ENCODE measurements at regions not wholly inside any gene's neighbourhood (a gene's known extent, or its start where the extent isn't known, plus 50 kb on each side); places are given as distances from the start of the nearest gene placed in this dataset.

- H3K27me3 ChIP-seq (replicated peaks; ENCODE audit: control insufficient read depth, insufficient read depth, low read length), result no peaks in the 10 kb centered on the region
- TF ChIP-seq CTCF (IDR thresholded peaks at IDR 0.05; ENCODE audit: insufficient read depth, low read length, poor library complexity, severe bottlenecking), result no peak
- DNase-seq (ENCODE audit: extremely low read depth, insufficient read length), result no peak
- no peaks in the 10 kb centered on the region for H3K36me3 ChIP-seq (ENCODE audit: control insufficient read depth, insufficient read depth, low read length)
- no peak overlapping the region for H3K4me3 ChIP-seq (replicated peaks; ENCODE audit: low read depth, low read length)
Observed at GRCh38 chr13:75938811-75939560, 302.9 kb downstream of the LMO7 start.

GRCh38 chr13:75936791-75937190 is 300.7 kb downstream of the LMO7 start:
- H3K36me3 ChIP-seq (ENCODE audit: control insufficient read depth, insufficient read depth, low read length), result no peaks in the 10 kb centered on the region
- H3K4me3 ChIP-seq (replicated peaks; ENCODE audit: low read depth, low read length), result no peak overlapping the region
- DNase-seq (ENCODE audit: extremely low read depth, insufficient read length), result no peak
- H3K27me3 ChIP-seq (replicated peaks; ENCODE audit: control insufficient read depth, insufficient read depth, low read length), result no peaks in the 10 kb centered on the region
- TF ChIP-seq CTCF (IDR thresholded peaks at IDR 0.05; ENCODE audit: insufficient read depth, low read length, poor library complexity, severe bottlenecking), result no peak

GRCh38 chr13:75935805-75936204 is 299.7 kb downstream of the LMO7 start:
- DNase-seq (ENCODE audit: extremely low read depth, insufficient read length), result no peak
- no peaks in the 10 kb centered on the region for H3K27me3 ChIP-seq (replicated peaks; ENCODE audit: control insufficient read depth, insufficient read depth, low read length)
- H3K4me3 ChIP-seq (replicated peaks; ENCODE audit: low read depth, low read length), result no peak overlapping the region
- TF ChIP-seq CTCF (IDR thresholded peaks at IDR 0.05; ENCODE audit: insufficient read depth, low read length, poor library complexity, severe bottlenecking), result no peak
- H3K36me3 ChIP-seq (ENCODE audit: control insufficient read depth, insufficient read depth, low read length), result no peaks in the 10 kb centered on the region

GRCh38 chr13:75934889-75935288 is 298.8 kb downstream of the LMO7 start:
- no peak overlapping the region for H3K4me3 ChIP-seq (replicated peaks; ENCODE audit: low read depth, low read length)
- no peak for TF ChIP-seq CTCF (IDR thresholded peaks at IDR 0.05; ENCODE audit: insufficient read depth, low read length, poor library complexity, severe bottlenecking)

GRCh38 chr13:75932636-75933035 is 296.5 kb downstream of the LMO7 start:
- Histone ChIP-seq H3K27me3 (replicated peaks; ENCODE audit: control insufficient read depth, insufficient read depth, low read length) (no peaks in the 10 kb centered on the region), H3K4me3 (replicated peaks; ENCODE audit: low read depth, low read length) (no peak overlapping the region), H3K36me3 (ENCODE audit: control insufficient read depth, insufficient read depth, low read length) (no peaks in the 10 kb centered on the region)
- no peak for TF ChIP-seq CTCF (IDR thresholded peaks at IDR 0.05; ENCODE audit: insufficient read depth, low read length, poor library complexity, severe bottlenecking)
- DNase-seq (ENCODE audit: extremely low read depth, insufficient read length), result no peak

More at GRCh38 chr13:75934889-75935288, 298.8 kb downstream of the LMO7 start:
- DNase-seq (ENCODE audit: extremely low read depth, insufficient read length), result no peak
- no peaks in the 10 kb centered on the region for H3K27me3 ChIP-seq (replicated peaks; ENCODE audit: control insufficient read depth, insufficient read depth, low read length)
- H3K36me3 ChIP-seq (ENCODE audit: control insufficient read depth, insufficient read depth, low read length), result no peaks in the 10 kb centered on the region

Data from GM06990 (cell line).